ENCODE measurements at regions not wholly inside any gene's neighbourhood (a gene's known extent, or its start where the extent isn't known, plus 50 kb on each side); places are given as distances from the start of the nearest gene placed in this dataset.

- H3K4me3 ChIP-seq = no peak overlapping the region
- DNase-seq (ENCODE audit: low spot score) (no peak), ATAC-seq (ENCODE audit: insufficient number of reproducible peaks, low FRiP score, low read depth) (no peak)
- TF ChIP-seq CTCF (IDR thresholded peaks at IDR 0.05) = no peak
- H3K27me3 ChIP-seq (replicated peaks; ENCODE audit: insufficient read depth) = no peaks in the 10 kb centered on the region
- no peaks in the 10 kb centered on the region for H3K36me3 ChIP-seq
- no peaks in the 10 kb centered on the region for H3K9me3 ChIP-seq
- H3K27ac ChIP-seq = no peak overlapping the region
- H3K4me1 ChIP-seq (ENCODE audit: control insufficient read depth in 1 of 2, low read depth in 2 of 2) = peaks cover 5 to 12% of the 10 kb centered on the region in 2 donors
These were observed 236.4 kb downstream of the MAP2K6 start for GRCh38 chr17:69650881-69651280.

GRCh38 chr17:69651921-69652320, 237.4 kb downstream of the MAP2K6 start:
- DNase-seq (ENCODE audit: low spot score) (no peak), ATAC-seq (ENCODE audit: insufficient number of reproducible peaks, low FRiP score, low read depth) (no peak)
- Histone ChIP-seq H3K4me3 (no peak overlapping the region), H3K4me1 (ENCODE audit: control insufficient read depth in 1 of 2, low read depth in 2 of 2) (peaks cover 5 to 12% of the 10 kb centered on the region in 2 donors), H3K9me3 (no peaks in the 10 kb centered on the region), H3K27ac (no peak overlapping the region), H3K27me3 (replicated peaks; ENCODE audit: insufficient read depth) (no peaks in the 10 kb centered on the region), H3K36me3 (no peaks in the 10 kb centered on the region)
- TF ChIP-seq CTCF (IDR thresholded peaks at IDR 0.05) = no peak

GRCh38 chr17:69654981-69655855, 240.7 kb downstream of the MAP2K6 start:
- Histone ChIP-seq H3K9me3 (no peaks in the 10 kb centered on the region), H3K27me3 (replicated peaks; ENCODE audit: insufficient read depth) (no peaks in the 10 kb centered on the region), H3K4me3 (no peak overlapping the region), H3K27ac (peak overlapping the region in 1 of 2 donors; percentile 12), H3K36me3 (no peaks in the 10 kb centered on the region), H3K4me1 (ENCODE audit: control insufficient read depth in 1 of 2, low read depth in 2 of 2) (peaks cover 5 to 12% of the 10 kb centered on the region in 2 donors)
- no peak for TF ChIP-seq CTCF (IDR thresholded peaks at IDR 0.05)
- no peak for DNase-seq (ENCODE audit: low spot score)
- ATAC-seq (ENCODE audit: insufficient number of reproducible peaks, low FRiP score, low read depth) = no peak

GRCh38 chr17:69655902-69656301, 241.4 kb downstream of the MAP2K6 start:
- H3K4me3 ChIP-seq = no peak overlapping the region
- TF ChIP-seq CTCF (IDR thresholded peaks at IDR 0.05) = no peak
- DNase-seq (ENCODE audit: low spot score) = no peak
- no peaks in the 10 kb centered on the region for H3K9me3 ChIP-seq
- peaks cover 5 to 12% of the 10 kb centered on the region in 2 donors for H3K4me1 ChIP-seq (ENCODE audit: control insufficient read depth in 1 of 2, low read depth in 2 of 2)
- H3K27ac ChIP-seq = no peak overlapping the region
- ATAC-seq (ENCODE audit: insufficient number of reproducible peaks, low FRiP score, low read depth) = no peak
- H3K36me3 ChIP-seq = no peaks in the 10 kb centered on the region
- H3K27me3 ChIP-seq (replicated peaks; ENCODE audit: insufficient read depth) = no peaks in the 10 kb centered on the region

GRCh38 chr17:69669441-69670178, 255.1 kb downstream of the MAP2K6 start:
- no peak for TF ChIP-seq CTCF (IDR thresholded peaks at IDR 0.05)
- DNase-seq (ENCODE audit: low spot score) (no peak), ATAC-seq (ENCODE audit: insufficient number of reproducible peaks, low FRiP score, low read depth) (no peak)
- no peaks in the 10 kb centered on the region for H3K9me3 ChIP-seq
- H3K4me3 ChIP-seq = no peak overlapping the region
- no peaks in the 10 kb centered on the region for H3K4me1 ChIP-seq (ENCODE audit: control insufficient read depth in 1 of 2, low read depth in 2 of 2)
- H3K36me3 ChIP-seq = no peaks in the 10 kb centered on the region
- no peaks in the 10 kb centered on the region for H3K27me3 ChIP-seq (replicated peaks; ENCODE audit: insufficient read depth)
- no peak overlapping the region for H3K27ac ChIP-seq

Measured in thoracic aorta (tissue), 2 donors.